GM12891 (cell line): ENCODE measurements at regions not wholly inside any gene's neighbourhood (a gene's known extent, or its start where the extent isn't known, plus 50 kb on each side); places are given as distances from the start of the nearest gene placed in this dataset.

Experiments used
- POLR2A ChIP-seq: IDR thresholded peaks from 2 replicates; pipeline ENCODE4 v1.6.1; 2011; ENCODE audit warnings: low read depth, low read length, control low read depth
- POLR2AphosphoS5 ChIP-seq: IDR thresholded peaks from 2 replicates; pipeline ENCODE4 v1.6.1; 2011; ENCODE audit warnings: low read depth, low read length, control low read depth

- TF ChIP-seq POLR2A (no peak), POLR2AphosphoS5 (no peak)
Measured at GRCh38 chr17:83152745-83153611, 73.6 kb downstream of the METRNL start.
